ENCODE measurements at regions not wholly inside any gene's neighbourhood (a gene's known extent, or its start where the extent isn't known, plus 50 kb on each side); places are given as distances from the start of the nearest gene placed in this dataset.

GRCh38 chr4:15144967-15145295 is 142.7 kb downstream of the CPEB2 start:
- H3K27me3 ChIP-seq: no peaks in the 10 kb centered on the region
- no peak overlapping the region for H3K27ac ChIP-seq
- H3K36me3 ChIP-seq (replicated peaks; ENCODE audit: insufficient read depth, low read depth): no peaks in the 10 kb centered on the region
- no peak overlapping the region for H3K4me3 ChIP-seq
- H2AFZ ChIP-seq: no peak overlapping the region
- H3K9me3 ChIP-seq (ENCODE audit: low read depth): no peaks in the 10 kb centered on the region
- WGBS (ENCODE audit: low lambda C conversion rate, missing lambda C conversion rate): 89% methylated on average over 7 of the region's 7 CpGs
- peaks cover 9% of the 10 kb centered on the region for H3K4me1 ChIP-seq (ENCODE audit: insufficient read depth)
- no peak overlapping the region for H3K4me2 ChIP-seq
- no peaks in the 10 kb centered on the region for H4K20me1 ChIP-seq (ENCODE audit: insufficient read depth, poor library complexity, severe bottlenecking)
- H3K9me2 ChIP-seq (replicated peaks; ENCODE audit: insufficient read depth): no peaks in the 10 kb centered on the region
- no peak for TF ChIP-seq EZH2phosphoT487 (IDR thresholded peaks at IDR 0.05; ENCODE audit: low read depth, severe bottlenecking, unreplicated experiment)
- TF ChIP-seq EZH2 (IDR thresholded peaks at IDR 0.05; ENCODE audit: borderline replicate concordance): no peak
- no peak for TF ChIP-seq CTCF (IDR thresholded peaks at IDR 0.05; ENCODE audit: poor library complexity)
- DNase-seq (ENCODE audit: low spot score): no peak
- no peaks in the 10 kb centered on the region for H3K79me2 ChIP-seq

GRCh38 chr4:15145709-15146108 is 143.4 kb downstream of the CPEB2 start:
- Histone ChIP-seq H3K79me2 (no peaks in the 10 kb centered on the region), H3K4me2 (no peak overlapping the region), H4K20me1 (ENCODE audit: insufficient read depth, poor library complexity, severe bottlenecking) (no peaks in the 10 kb centered on the region), H3K4me3 (no peak overlapping the region), H3K9me2 (replicated peaks; ENCODE audit: insufficient read depth) (no peaks in the 10 kb centered on the region), H3K4me1 (ENCODE audit: insufficient read depth) (peaks cover 11% of the 10 kb centered on the region), H2AFZ (no peak overlapping the region), H3K36me3 (replicated peaks; ENCODE audit: insufficient read depth, low read depth) (no peaks in the 10 kb centered on the region), H3K27ac (no peak overlapping the region), H3K27me3 (no peaks in the 10 kb centered on the region), H3K9me3 (ENCODE audit: low read depth) (no peaks in the 10 kb centered on the region)
- TF ChIP-seq EZH2 (IDR thresholded peaks at IDR 0.05; ENCODE audit: borderline replicate concordance) (no peak), CTCF (IDR thresholded peaks at IDR 0.05; ENCODE audit: poor library complexity) (no peak), EZH2phosphoT487 (IDR thresholded peaks at IDR 0.05; ENCODE audit: low read depth, severe bottlenecking, unreplicated experiment) (no peak)
- no peak for DNase-seq (ENCODE audit: low spot score)
- 78% methylated on average over 7 of the region's 7 CpGs for WGBS (ENCODE audit: low lambda C conversion rate, missing lambda C conversion rate)

- Histone ChIP-seq H3K4me3 (no peak overlapping the region), H2AFZ (no peak overlapping the region), H4K20me1 (ENCODE audit: insufficient read depth, poor library complexity, severe bottlenecking) (no peaks in the 10 kb centered on the region), H3K27ac (no peak overlapping the region), H3K36me3 (replicated peaks; ENCODE audit: insufficient read depth, low read depth) (no peaks in the 10 kb centered on the region), H3K9me3 (ENCODE audit: low read depth) (no peaks in the 10 kb centered on the region), H3K4me2 (no peak overlapping the region), H3K79me2 (no peaks in the 10 kb centered on the region), H3K27me3 (no peaks in the 10 kb centered on the region), H3K4me1 (ENCODE audit: insufficient read depth) (peaks cover 11% of the 10 kb centered on the region), H3K9me2 (replicated peaks; ENCODE audit: insufficient read depth) (no peaks in the 10 kb centered on the region)
- DNase-seq (ENCODE audit: low spot score): no peak
- TF ChIP-seq CTCF (IDR thresholded peaks at IDR 0.05; ENCODE audit: poor library complexity): no peak
- no peak for TF ChIP-seq EZH2 (IDR thresholded peaks at IDR 0.05; ENCODE audit: borderline replicate concordance)
- no peak for TF ChIP-seq EZH2phosphoT487 (IDR thresholded peaks at IDR 0.05; ENCODE audit: low read depth, severe bottlenecking, unreplicated experiment)
- WGBS (ENCODE audit: low lambda C conversion rate, missing lambda C conversion rate): 61% methylated on average over 5 of the region's 5 CpGs
Observed at GRCh38 chr4:15147714-15148113, 145.4 kb downstream of the CPEB2 start.

GRCh38 chr4:15148199-15148598 is 145.9 kb downstream of the CPEB2 start:
- TF ChIP-seq EZH2 (IDR thresholded peaks at IDR 0.05; ENCODE audit: borderline replicate concordance) (no peak), EZH2phosphoT487 (IDR thresholded peaks at IDR 0.05; ENCODE audit: low read depth, severe bottlenecking, unreplicated experiment) (no peak), CTCF (IDR thresholded peaks at IDR 0.05; ENCODE audit: poor library complexity) (no peak)
- no peaks in the 10 kb centered on the region for H4K20me1 ChIP-seq (ENCODE audit: insufficient read depth, poor library complexity, severe bottlenecking)
- no peak overlapping the region for H3K4me2 ChIP-seq
- no peak overlapping the region for H3K4me3 ChIP-seq
- no peak overlapping the region for H3K27ac ChIP-seq
- no peaks in the 10 kb centered on the region for H3K79me2 ChIP-seq
- H3K9me3 ChIP-seq (ENCODE audit: low read depth): no peaks in the 10 kb centered on the region
- DNase-seq (ENCODE audit: low spot score): no peak
- 85% methylated on average over 11 of the region's 11 CpGs for WGBS (ENCODE audit: low lambda C conversion rate, missing lambda C conversion rate)
- H3K27me3 ChIP-seq: no peaks in the 10 kb centered on the region
- H3K4me1 ChIP-seq (ENCODE audit: insufficient read depth): peaks cover 11% of the 10 kb centered on the region
- no peaks in the 10 kb centered on the region for H3K9me2 ChIP-seq (replicated peaks; ENCODE audit: insufficient read depth)
- no peak overlapping the region for H2AFZ ChIP-seq
- no peaks in the 10 kb centered on the region for H3K36me3 ChIP-seq (replicated peaks; ENCODE audit: insufficient read depth, low read depth)
